AG09309 (cell line): ENCODE measurements at regions not wholly inside any gene's neighbourhood (a gene's known extent, or its start where the extent isn't known, plus 50 kb on each side); places are given as distances from the start of the nearest gene placed in this dataset.

Experiments
- DNase-seq: peaks from one replicate; pipeline ENCODE4 v3.0.0-alpha.2; 2010; ENCODE audit warnings: low read depth
- H3K4me3 ChIP-seq: 2 replicates; pipeline ENCODE4 v1.5.1; 2011; ENCODE audit warnings: mild to moderate bottlenecking, low read depth, low read length, moderate library complexity; ENCODE audit not compliant: control insufficient read depth
- TF ChIP-seq, protein P1 (sequence below): IDR thresholded peaks from 2 replicates; pipeline ENCODE4 v1.5.1; 2011; ENCODE audit warnings: mild to moderate bottlenecking, low read depth, low read length, inconsistent platforms; ENCODE audit not compliant: insufficient read depth, control insufficient read depth; ENCODE audit errors: missing control alignments

DNA sequence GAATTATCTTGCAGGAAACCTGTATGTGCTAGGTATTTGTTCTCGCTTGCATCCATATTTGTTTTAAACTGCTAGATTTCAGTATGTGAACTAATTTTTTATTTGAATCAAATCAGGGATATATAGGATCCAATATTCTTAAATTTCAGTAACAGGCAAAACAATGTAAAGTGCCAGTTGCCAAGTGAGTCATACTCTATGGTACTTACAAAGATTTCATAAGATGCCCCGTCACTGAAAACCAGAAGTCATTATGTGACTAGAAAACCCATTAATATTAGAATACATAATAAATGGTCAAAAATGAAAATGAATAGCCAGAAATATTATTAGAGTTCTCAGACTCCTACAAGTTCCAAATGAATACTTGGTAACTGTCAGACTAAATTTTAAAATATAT is 481.2 kb downstream of the TFAP2A start:
- no peak overlapping the region for H3K4me3 ChIP-seq
- DNase-seq: no peak
- TF ChIP-seq, protein P1, sequence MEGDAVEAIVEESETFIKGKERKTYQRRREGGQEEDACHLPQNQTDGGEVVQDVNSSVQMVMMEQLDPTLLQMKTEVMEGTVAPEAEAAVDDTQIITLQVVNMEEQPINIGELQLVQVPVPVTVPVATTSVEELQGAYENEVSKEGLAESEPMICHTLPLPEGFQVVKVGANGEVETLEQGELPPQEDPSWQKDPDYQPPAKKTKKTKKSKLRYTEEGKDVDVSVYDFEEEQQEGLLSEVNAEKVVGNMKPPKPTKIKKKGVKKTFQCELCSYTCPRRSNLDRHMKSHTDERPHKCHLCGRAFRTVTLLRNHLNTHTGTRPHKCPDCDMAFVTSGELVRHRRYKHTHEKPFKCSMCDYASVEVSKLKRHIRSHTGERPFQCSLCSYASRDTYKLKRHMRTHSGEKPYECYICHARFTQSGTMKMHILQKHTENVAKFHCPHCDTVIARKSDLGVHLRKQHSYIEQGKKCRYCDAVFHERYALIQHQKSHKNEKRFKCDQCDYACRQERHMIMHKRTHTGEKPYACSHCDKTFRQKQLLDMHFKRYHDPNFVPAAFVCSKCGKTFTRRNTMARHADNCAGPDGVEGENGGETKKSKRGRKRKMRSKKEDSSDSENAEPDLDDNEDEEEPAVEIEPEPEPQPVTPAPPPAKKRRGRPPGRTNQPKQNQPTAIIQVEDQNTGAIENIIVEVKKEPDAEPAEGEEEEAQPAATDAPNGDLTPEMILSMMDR: no peak

DNA sequence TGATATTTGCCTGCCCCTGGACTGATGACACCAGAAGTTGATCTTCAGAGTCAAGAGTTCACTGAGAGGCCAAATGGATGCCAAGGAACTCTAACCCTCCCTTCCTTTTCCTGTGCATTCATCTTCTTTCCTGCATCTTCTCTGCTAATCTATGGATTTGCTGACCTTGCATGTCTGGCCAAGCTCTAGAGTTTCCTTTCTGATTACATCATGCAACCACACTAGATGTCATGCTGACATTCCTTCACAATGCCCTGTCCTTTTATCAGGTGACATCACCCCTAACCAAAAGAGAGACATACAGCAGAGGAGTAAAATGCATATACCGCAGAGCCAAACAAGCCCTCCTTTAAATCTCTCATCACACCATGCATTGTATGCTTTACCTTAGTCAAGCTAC is 487.6 kb downstream of the TFAP2A start:
- no peak for DNase-seq
- TF ChIP-seq, protein P1: no peak
- H3K4me3 ChIP-seq: no peak overlapping the region

DNA sequence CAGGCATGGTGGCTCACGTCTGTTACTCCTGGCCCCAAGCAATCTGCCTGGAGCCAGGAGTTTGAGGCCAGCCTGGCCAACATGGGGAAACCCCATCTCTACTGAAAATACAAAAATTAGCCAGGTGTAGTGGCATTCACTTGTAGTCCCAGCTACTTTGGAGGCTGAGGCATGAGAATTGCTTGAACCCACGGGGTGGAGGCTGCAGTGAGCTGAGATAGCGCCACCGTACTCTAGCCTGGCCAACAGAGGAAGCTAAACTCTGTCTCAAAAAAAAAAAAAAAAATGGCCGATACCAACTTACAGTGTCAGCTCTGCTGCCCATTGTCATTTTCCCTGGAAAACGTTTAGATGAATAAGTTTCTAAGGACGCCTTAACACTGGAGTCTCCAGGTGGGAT is 489.9 kb downstream of the TFAP2A start:
- no peak for DNase-seq
- H3K4me3 ChIP-seq: no peak overlapping the region
- TF ChIP-seq, protein P1: no peak

DNA sequence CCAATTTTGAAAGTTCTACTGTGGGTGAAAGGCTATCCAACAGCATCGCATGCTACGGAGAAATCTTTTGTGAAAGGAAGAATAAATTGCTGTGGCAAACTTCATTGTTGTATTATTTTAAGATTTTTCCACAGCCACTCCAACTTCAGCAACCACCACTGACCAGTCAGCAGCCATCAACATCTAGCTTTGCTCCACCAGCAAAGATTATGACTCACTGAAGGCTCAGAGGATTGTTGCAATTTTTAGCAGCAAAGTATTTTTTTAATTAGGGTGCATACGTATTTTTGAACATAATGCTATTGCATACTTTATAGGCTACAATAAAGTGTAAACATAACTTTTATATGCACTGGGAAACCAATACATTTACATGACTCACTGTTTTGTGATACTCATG is 493.5 kb downstream of the TFAP2A start:
- H3K4me3 ChIP-seq: no peak overlapping the region
- peak; percentile 60 for DNase-seq
- TF ChIP-seq, protein P1: no peak

DNA sequence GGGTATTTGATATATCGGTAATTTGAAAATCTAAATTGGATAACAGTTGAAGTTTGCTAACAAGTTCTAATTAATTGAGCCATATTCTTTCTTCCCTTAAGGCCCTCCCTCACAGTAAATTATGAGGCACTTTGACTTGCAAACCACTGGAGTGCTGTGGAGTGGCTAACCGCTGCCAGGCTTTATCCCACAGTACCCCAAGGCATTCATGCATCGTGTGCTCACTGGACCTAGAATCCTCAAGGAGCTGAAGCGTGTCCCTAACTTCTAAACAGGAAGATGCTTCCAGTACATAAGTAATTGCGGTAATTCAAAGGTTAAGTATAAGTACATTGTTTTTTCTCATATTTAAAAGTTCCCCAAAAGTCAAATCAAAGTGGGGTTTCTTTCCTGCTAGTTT is 499.9 kb downstream of the TFAP2A start:
- no peak overlapping the region for H3K4me3 ChIP-seq
- DNase-seq: no peak
- TF ChIP-seq, protein P1: no peak

DNA sequence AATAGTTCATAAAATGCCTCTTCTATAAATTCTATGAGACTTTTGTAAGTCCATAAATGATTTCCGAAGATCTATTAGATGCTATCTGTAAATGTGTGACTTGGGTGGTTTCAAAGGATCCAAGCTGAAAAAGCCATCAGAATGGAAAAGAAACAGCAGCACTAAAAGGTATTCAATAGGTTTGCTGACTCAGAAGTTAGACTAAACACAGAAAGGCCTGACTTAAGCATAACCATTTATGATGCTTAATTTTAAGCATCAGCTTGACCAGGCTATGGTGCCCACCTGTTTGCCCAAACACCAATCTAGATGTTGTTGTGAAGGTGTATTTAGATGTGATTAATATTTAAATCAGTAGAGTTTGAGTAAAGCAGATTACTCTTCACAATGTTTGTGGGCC is 513.5 kb downstream of the TFAP2A start:
- DNase-seq: no peak
- TF ChIP-seq, protein P1: no peak
- H3K4me3 ChIP-seq: no peak overlapping the region

DNA sequence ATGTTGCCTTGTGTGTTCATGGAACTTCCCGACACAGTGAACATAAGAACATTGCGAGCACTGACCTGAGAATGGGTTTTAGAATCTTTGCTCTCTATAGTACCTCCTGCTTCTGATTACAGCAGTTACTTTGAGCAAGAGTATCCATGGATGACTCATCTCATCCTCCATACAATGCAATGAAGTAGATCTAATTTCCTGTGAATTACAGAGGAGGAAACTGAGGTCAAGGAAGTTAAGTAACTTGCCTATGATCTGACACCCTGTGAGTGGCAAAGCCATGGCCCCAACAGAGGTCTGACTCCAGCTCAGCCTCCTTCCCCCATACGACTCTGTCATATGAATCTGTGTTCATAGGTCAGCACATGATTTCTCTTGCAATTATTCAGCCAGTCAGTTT is 518.1 kb downstream of the TFAP2A start:
- H3K4me3 ChIP-seq: no peak overlapping the region
- TF ChIP-seq, protein P1: no peak
- DNase-seq: no peak
